ENCODE measurements at regions not wholly inside any gene's neighbourhood (a gene's known extent, or its start where the extent isn't known, plus 50 kb on each side); places are given as distances from the start of the nearest gene placed in this dataset.

GRCh38 chr2:207471261-207471660 lies 58.5 kb upstream of the CREB1 start:
- H3K79me2 ChIP-seq (ENCODE audit: insufficient read depth, low read length), result no peaks in the 10 kb centered on the region
- no peaks in the 10 kb centered on the region for H3K9me3 Mint-ChIP-seq
- no peak for DNase-seq
- intact Hi-C loops (cut with micrococcal nuclease), result loop anchor here (5.0 to 10.0 kb wide), 5 partner anchors 336 to 779 kb away; no protein-coding TSS in a partner anchor
- H3K9me3 ChIP-seq (replicated peaks in 1 of 2; ENCODE audit: control insufficient read depth in 1 of 2, insufficient read depth in 1 of 2, low read length in 2 of 2), result no peaks in the 10 kb centered on the region
- no peak overlapping the region for H3K4me3 Mint-ChIP-seq
- H3K4me1 ChIP-seq (ENCODE audit: control insufficient read depth in 1 of 2, insufficient read depth in 2 of 2, low read length in 2 of 2), result no peaks in the 10 kb centered on the region
- H3K4me1 Mint-ChIP-seq, result peaks cover 14% of the 10 kb centered on the region
- H3K27me3 Mint-ChIP-seq (ENCODE audit: low read depth in 3 of 3), result peaks cover 0 to 3% (median 2%) of the 10 kb centered on the region in 3 donors
- H3K27me3 ChIP-seq (ENCODE audit: control insufficient read depth in 2 of 2, insufficient read depth in 2 of 2, low read length in 2 of 2), result no peaks in the 10 kb centered on the region
- H3K4me3 ChIP-seq (replicated peaks in 1 of 3; ENCODE audit: low read depth in 2 of 3, low read length in 3 of 3), result no peak overlapping the region
- H3K27ac ChIP-seq (ENCODE audit: low read depth in 1 of 2, low read length in 2 of 2), result no peak overlapping the region
- TF ChIP-seq, protein P1, sequence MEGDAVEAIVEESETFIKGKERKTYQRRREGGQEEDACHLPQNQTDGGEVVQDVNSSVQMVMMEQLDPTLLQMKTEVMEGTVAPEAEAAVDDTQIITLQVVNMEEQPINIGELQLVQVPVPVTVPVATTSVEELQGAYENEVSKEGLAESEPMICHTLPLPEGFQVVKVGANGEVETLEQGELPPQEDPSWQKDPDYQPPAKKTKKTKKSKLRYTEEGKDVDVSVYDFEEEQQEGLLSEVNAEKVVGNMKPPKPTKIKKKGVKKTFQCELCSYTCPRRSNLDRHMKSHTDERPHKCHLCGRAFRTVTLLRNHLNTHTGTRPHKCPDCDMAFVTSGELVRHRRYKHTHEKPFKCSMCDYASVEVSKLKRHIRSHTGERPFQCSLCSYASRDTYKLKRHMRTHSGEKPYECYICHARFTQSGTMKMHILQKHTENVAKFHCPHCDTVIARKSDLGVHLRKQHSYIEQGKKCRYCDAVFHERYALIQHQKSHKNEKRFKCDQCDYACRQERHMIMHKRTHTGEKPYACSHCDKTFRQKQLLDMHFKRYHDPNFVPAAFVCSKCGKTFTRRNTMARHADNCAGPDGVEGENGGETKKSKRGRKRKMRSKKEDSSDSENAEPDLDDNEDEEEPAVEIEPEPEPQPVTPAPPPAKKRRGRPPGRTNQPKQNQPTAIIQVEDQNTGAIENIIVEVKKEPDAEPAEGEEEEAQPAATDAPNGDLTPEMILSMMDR (IDR thresholded peaks at IDR 0.05), result no peak
- no peak overlapping the region for H2AFZ ChIP-seq (ENCODE audit: insufficient read depth, low read depth, low read length, poor library complexity, severe bottlenecking)
- H3K4me2 ChIP-seq (replicated peaks; ENCODE audit: extremely low read depth, low read length, poor library complexity, severe bottlenecking), result no peak overlapping the region
- no peak overlapping the region for H3K27ac Mint-ChIP-seq
- no peak overlapping the region for H3K9ac ChIP-seq (ENCODE audit: insufficient read depth, low read length, poor library complexity, severe bottlenecking)
- no peaks in the 10 kb centered on the region for H3K36me3 ChIP-seq (replicated peaks in 1 of 2; ENCODE audit: control insufficient read depth in 1 of 2, insufficient read depth in 2 of 2, low read length in 2 of 2)
- no peaks in the 10 kb centered on the region for H4K20me1 ChIP-seq (ENCODE audit: insufficient read depth, low read length)
- H3K36me3 Mint-ChIP-seq, result no peaks in the 10 kb centered on the region
- 89% methylated on average over 3 of the region's 4 CpGs for WGBS (ENCODE audit: insufficient coverage)

- Mint-ChIP-seq H3K27me3 (ENCODE audit: low read depth in 3 of 3) (peaks cover 0 to 2% (median 2%) of the 10 kb centered on the region in 3 donors), H3K9me3 (no peaks in the 10 kb centered on the region), H3K4me3 (no peak overlapping the region), H3K4me1 (peaks cover 14% of the 10 kb centered on the region), H3K27ac (no peak overlapping the region), H3K36me3 (no peaks in the 10 kb centered on the region)
- Histone ChIP-seq H3K36me3 (replicated peaks in 1 of 2; ENCODE audit: control insufficient read depth in 1 of 2, insufficient read depth in 2 of 2, low read length in 2 of 2) (no peaks in the 10 kb centered on the region), H3K27me3 (ENCODE audit: control insufficient read depth in 2 of 2, insufficient read depth in 2 of 2, low read length in 2 of 2) (no peaks in the 10 kb centered on the region), H3K4me2 (replicated peaks; ENCODE audit: extremely low read depth, low read length, poor library complexity, severe bottlenecking) (no peak overlapping the region), H4K20me1 (ENCODE audit: insufficient read depth, low read length) (no peaks in the 10 kb centered on the region), H3K9me3 (replicated peaks in 1 of 2; ENCODE audit: control insufficient read depth in 1 of 2, insufficient read depth in 1 of 2, low read length in 2 of 2) (no peaks in the 10 kb centered on the region), H3K4me1 (ENCODE audit: control insufficient read depth in 1 of 2, insufficient read depth in 2 of 2, low read length in 2 of 2) (no peaks in the 10 kb centered on the region), H3K4me3 (replicated peaks in 1 of 3; ENCODE audit: low read depth in 2 of 3, low read length in 3 of 3) (no peak overlapping the region), H3K79me2 (ENCODE audit: insufficient read depth, low read length) (no peaks in the 10 kb centered on the region), H3K9ac (ENCODE audit: insufficient read depth, low read length, poor library complexity, severe bottlenecking) (no peak overlapping the region), H2AFZ (ENCODE audit: insufficient read depth, low read depth, low read length, poor library complexity, severe bottlenecking) (no peak overlapping the region), H3K27ac (ENCODE audit: low read depth in 1 of 2, low read length in 2 of 2) (no peak overlapping the region)
- WGBS (ENCODE audit: insufficient coverage), result 100% methylated on average over 5 of the region's 11 CpGs
- DNase-seq, result no peak
- intact Hi-C loops (cut with micrococcal nuclease), result loop anchor here (5.0 to 10.0 kb wide), 5 partner anchors 338 to 780 kb away; no protein-coding TSS in a partner anchor
- TF ChIP-seq, protein P1 (IDR thresholded peaks at IDR 0.05), result no peak
Measured at GRCh38 chr2:207472343-207473048, 57.3 kb upstream of the CREB1 start.
